Activated T-cell treated with anti-CD3 and anti-CD28 coated beads, Interleukin-2, amount 50 U/mL, for 1 hour (primary cell): ENCODE measurements at regions not wholly inside any gene's neighbourhood (a gene's known extent, or its start where the extent isn't known, plus 50 kb on each side); places are given as distances from the start of the nearest gene placed in this dataset.

Experiments used
- DNase-seq: peaks from one replicate; pipeline ENCODE4 v3.0.0-alpha.2; 2020

- no peak for DNase-seq
Observed at GRCh38 chr12:97276661-97277429, 185.8 kb upstream of the RMST start.

DNA sequence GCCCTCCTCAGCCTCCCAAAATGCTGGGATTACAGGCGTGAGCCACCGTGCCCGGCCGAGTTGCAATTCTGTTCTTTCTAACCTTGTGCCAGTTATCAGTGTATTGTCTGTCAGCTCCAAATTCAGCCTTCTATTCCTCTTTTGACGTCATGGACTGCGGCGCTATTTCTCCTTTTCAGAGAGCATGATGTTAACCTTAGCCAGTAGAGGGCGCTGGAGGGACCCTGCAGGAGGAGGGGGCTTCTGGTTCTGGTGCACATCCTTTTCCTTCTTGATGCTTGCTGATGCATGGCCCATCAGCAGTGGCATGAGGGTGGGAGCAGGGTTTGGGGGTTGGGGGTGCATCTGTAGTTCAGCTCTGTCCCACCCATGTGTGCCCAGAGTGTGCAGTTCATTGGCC is 179.3 kb upstream of the RMST start:
- DNase-seq = no peak

DNA sequence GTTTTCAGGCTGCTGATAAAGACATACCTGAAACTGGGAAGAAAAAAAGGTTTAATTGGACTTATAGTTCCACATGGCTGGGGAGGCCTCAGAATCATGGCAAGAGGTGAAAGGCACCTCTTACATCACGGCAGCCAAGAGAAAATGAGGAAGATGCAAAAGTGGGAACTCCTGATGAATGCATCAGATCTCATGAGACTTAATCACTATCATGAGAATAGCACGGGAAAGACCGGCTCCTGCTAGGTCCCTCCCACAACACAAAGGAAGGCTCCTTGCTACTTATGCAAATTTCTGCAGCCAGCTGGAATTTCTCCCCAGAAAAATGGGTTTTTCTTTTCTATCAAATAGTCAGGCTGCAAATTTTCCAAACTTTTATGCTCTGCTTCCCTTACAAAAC is 174.1 kb upstream of the RMST start:
- DNase-seq = no peak

DNA sequence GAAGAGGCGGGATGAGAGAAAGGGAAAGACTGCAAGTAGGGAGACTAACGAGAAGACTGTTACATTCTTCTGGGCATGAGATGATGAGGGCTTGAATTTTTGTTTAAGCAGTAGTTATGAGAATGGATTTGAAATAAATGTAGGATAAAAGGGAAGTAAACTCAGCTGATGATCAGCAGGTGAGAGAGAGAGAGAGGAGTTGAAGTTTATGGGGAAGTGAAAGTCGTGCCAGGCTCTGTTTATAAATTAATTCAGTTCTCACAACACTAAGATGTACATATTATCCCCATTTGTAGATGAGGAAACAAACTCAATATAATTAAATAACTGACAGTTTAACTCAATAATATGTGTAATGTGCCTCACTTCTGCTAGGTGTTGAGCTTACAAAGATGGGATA is 170.0 kb upstream of the RMST start:
- no peak for DNase-seq

GRCh38 chr12:97293541-97293940 is 169.1 kb upstream of the RMST start:
- DNase-seq = no peak

DNA sequence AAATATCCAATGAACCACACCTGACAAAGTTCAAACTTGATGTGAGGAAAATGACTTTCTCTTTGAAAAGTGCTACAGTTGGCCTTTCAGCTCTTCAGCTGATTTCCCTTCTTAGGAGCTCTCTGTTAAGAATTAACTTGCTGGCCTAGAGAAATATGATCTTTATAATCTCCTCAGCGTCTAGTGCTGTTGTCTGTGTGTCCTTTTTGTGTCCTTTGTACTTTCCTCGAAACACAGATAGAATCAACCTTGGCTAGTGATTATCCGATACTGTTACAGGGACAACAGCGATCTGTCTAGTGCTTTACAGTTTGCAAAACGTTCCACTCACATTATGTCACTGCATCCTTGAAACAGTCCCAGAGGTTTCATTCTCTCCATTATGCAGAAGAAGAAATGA is 162.8 kb upstream of the RMST start:
- DNase-seq = no peak

- no peak for DNase-seq
Observed at GRCh38 chr12:97300431-97300830, 162.2 kb upstream of the RMST start.

DNA sequence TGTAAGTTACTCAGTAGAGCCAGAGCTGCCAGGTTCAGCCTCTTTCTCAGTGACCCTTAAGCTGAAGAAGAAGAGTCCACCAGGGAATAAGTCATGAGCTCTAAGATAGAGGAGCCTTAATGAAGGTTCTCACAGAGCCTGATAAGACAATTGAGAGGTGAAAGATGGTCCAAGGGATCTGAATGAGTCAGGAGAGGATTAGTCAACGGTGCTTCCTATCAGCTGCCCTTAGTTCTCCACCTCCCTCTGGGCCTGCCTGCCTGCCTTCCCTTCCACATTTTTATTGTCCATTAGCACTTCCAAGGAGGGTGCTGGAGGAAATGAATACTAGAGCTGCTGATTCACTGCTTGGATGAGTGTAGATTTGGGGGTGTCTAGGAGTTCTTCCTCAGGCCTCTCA is 161.7 kb upstream of the RMST start:
- DNase-seq = no peak

DNA sequence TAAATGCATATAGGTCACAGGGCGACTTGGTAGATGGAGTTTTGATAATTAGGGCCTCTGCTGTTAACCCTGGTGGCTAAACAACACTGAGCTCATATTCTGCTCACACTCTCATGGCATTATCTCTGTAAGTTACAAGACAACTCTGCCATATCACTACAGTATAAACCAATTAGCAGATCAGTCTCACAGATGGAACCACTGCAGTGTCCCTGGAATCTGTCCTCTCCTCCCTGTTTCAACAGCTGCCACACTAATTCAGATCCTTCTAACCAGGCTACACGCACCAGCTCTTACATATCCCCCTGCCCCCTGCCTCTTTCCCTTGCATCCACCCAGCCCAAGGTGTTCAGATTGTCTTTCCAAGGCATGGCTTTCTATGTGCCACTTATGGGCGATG is 161.0 kb upstream of the RMST start:
- DNase-seq = no peak

- no peak for DNase-seq
Observed at GRCh38 chr12:97305651-97306050, 157.0 kb upstream of the RMST start.

DNA sequence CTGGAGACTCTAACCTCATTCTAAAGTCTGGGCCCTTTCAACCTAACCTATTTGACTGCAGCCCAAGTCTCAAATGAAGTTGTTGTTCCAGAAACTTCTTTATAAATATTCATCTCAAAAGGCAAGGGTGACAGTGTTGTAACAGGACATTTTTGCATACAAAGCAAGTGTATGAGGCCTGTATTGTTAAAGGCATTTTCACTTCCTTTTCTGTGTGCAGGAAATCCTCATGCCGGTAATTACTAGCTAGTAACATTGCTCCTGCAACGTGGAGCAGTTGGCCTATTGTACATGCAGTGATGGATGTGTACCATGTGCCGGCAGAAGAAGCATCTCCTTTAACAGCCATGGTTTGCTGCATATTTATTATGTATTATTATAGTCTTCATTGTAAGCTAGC is 156.5 kb upstream of the RMST start:
- DNase-seq = no peak

GRCh38 chr12:97308576-97309198 is 153.9 kb upstream of the RMST start:
- DNase-seq = no peak

- DNase-seq = no peak
Observed at GRCh38 chr12:97309921-97310320, 152.7 kb upstream of the RMST start.

GRCh38 chr12:97312570-97313135 is 150.0 kb upstream of the RMST start:
- no peak for DNase-seq

DNA sequence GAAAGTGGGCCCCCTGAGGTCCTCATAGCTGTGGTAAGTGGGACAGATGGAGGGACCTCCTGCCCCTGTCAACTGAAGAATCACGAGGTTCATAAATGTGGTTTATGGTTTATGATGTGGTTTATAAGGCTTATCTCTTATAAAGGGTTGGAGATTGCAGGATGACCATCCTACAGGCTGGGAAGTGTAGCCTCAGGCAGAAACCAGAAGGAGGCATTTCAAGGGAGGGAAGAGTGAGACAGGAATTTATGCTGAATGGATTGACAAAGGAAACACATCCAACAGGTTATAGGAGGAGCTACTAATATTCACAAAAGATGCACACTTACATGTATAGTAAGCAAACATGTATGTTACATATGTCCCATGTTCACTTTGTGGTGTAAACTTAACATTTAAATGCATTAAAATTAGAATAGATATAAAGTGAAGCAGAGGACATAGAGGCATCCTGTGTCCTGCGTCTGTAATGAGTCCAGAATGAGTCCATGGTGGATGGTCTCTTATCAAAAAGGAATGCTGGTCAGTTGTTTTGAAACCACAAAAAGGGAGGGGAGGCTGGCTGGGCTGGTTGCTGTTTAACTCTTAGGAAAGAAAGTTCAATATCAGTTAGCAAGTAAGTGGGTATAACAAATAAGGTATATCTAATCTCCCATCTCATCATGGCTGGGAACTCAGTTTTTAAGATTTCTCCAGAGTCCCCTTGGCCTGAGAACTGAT is 149.0 kb upstream of the RMST start:
- no peak for DNase-seq

DNA sequence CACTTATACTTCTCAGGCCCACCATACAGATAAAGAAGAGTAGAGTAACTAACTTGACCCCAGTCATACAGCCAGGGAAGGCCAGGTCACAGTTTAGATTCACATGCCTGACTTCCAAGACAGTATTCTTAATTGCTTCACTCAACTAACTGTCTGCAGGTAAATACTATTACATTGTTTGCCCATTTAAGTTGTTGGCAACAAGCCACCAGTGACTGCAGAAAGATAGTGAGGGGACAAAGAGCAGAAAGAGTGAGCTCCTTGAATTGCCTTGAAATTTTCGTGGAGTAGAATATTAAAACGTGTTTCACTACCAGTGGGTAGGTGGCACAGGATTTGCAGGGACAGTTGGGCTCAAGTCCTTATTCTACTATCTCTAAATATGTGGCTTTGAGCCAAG is 146.3 kb upstream of the RMST start:
- DNase-seq = no peak

DNA sequence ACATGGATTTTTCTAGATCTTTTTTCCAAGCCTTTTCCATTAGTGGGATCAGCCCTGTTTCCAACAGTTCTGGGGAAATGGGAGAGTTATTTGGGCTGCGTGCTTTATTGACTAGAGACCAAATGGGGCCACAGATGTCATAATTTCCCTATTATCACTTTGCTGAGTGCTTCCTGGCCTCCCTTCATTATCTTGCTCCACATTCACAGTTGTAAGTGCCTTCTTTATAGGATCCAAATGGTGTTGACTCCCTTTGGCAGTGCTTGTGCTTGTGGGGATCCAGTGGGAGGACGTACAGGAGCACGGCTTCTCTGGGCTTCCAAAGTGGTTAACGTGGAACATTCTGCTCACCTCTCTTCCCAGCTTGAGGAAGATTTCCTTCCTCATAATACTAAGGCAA is 141.0 kb upstream of the RMST start:
- no peak for DNase-seq

- no peak for DNase-seq
Observed at GRCh38 chr12:97322388-97322787, 140.2 kb upstream of the RMST start.

- DNase-seq = no peak
Observed at GRCh38 chr12:97323154-97323553, 139.4 kb upstream of the RMST start.

GRCh38 chr12:97324471-97324870 is 138.1 kb upstream of the RMST start:
- no peak for DNase-seq

GRCh38 chr12:97335115-97335514 is 127.5 kb upstream of the RMST start:
- no peak for DNase-seq

GRCh38 chr12:97336900-97337751 is 125.5 kb upstream of the RMST start:
- no peak for DNase-seq

DNA sequence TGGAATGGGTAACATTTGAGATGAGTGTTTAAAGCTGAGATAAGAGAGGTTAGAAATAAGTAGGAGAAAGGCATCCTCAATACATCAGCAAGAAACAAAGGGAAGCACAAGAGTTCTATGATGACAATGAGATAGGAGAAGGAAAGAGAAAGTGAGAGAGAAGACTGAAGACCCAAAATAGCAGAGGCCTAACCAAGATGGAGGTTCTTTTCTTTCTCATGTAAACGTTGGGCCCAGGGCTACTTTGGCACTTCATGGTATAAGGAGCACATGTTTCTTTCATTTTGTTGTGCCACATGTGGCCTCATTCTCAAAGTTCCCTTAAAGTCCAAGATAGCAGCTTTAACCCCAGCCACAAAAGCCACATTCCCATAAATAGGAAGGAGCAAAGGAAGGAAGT is 120.5 kb upstream of the RMST start:
- no peak for DNase-seq
